H9 (cell line): ENCODE measurements at regions not wholly inside any gene's neighbourhood (a gene's known extent, or its start where the extent isn't known, plus 50 kb on each side); places are given as distances from the start of the nearest gene placed in this dataset.

Experiments used
- DNase-seq: peaks from one replicate; pipeline ENCODE4 v3.0.0-alpha.2; 2017
- H2AFZ ChIP-seq: one replicate; pipeline ENCODE4 v1.6.1; 2013; ENCODE audit warnings: mild to moderate bottlenecking, low read length, control low read depth, moderate library complexity
- H2AK5ac ChIP-seq: 2 replicates; pipeline ENCODE4 v1.6.1; 2013; ENCODE audit warnings: low read length, control low read depth, mixed read lengths; ENCODE audit not compliant: insufficient read length
- H2BK120ac ChIP-seq: one replicate; pipeline ENCODE4 v1.6.1; 2013; ENCODE audit warnings: low read depth, mild to moderate bottlenecking, low read length, control low read depth, inconsistent platforms; ENCODE audit not compliant: poor library complexity, severe bottlenecking
- H2BK12ac ChIP-seq: 2 replicates; pipeline ENCODE4 v1.6.1; 2013; ENCODE audit warnings: low read length, control low read depth, mixed read lengths, low read depth; ENCODE audit not compliant: insufficient read length
- H2BK15ac ChIP-seq: 2 replicates; pipeline ENCODE4 v1.6.1; 2013; ENCODE audit warnings: low read depth, low read length, control low read depth
- H2BK20ac ChIP-seq: one replicate; pipeline ENCODE4 v1.6.1; 2013; ENCODE audit warnings: low read depth, mild to moderate bottlenecking, low read length, control low read depth, inconsistent platforms; ENCODE audit not compliant: poor library complexity, severe bottlenecking
- H2BK5ac ChIP-seq: 2 replicates; pipeline ENCODE4 v1.6.1; 2013; ENCODE audit warnings: low read length, control low read depth, mixed read lengths; ENCODE audit not compliant: insufficient read length
- H3K14ac ChIP-seq: 2 replicates; pipeline ENCODE4 v1.6.1; 2013; ENCODE audit warnings: low read length, control low read depth; ENCODE audit not compliant: insufficient read depth
- H3K18ac ChIP-seq: 2 replicates; pipeline ENCODE4 v1.6.1; 2013; ENCODE audit warnings: low read depth, mild to moderate bottlenecking, mixed read lengths, low read length, control low read depth; ENCODE audit not compliant: insufficient read length
- H3K23ac ChIP-seq: 2 replicates; pipeline ENCODE4 v1.6.1; 2013; ENCODE audit warnings: low read length, control low read depth, mixed read lengths, low read depth; ENCODE audit not compliant: insufficient read length
- H3K23me2 ChIP-seq: 2 replicates; pipeline ENCODE4 v1.6.1; 2013; ENCODE audit warnings: low read depth, mild to moderate bottlenecking, mixed read lengths, low read length, control low read depth; ENCODE audit not compliant: insufficient read length, poor library complexity, severe bottlenecking
- H3K27ac ChIP-seq: 2 replicates; pipeline ENCODE4 v1.5.1; 2013; ENCODE audit warnings: low read length, control low read depth, mixed read lengths, low read depth; ENCODE audit not compliant: insufficient read length
- H3K27me3 ChIP-seq: 2 replicates; pipeline ENCODE4 v1.6.1; 2013; ENCODE audit warnings: low read length, control low read depth, inconsistent platforms; ENCODE audit not compliant: insufficient read depth
- H3K4ac ChIP-seq: 2 replicates; pipeline ENCODE4 v1.6.1; 2013; ENCODE audit warnings: low read depth, mild to moderate bottlenecking, control low read depth, inconsistent platforms, low read length, moderate library complexity
- H3K4me1 ChIP-seq: 2 replicates; pipeline ENCODE4 v1.6.1; 2013; ENCODE audit warnings: low read length, control low read depth, inconsistent platforms; ENCODE audit not compliant: insufficient read depth
- H3K4me2 ChIP-seq: 2 replicates; pipeline ENCODE4 v1.6.1; 2013; ENCODE audit warnings: low read length, control low read depth, mixed read lengths; ENCODE audit not compliant: insufficient read length, insufficient read depth
- H3K56ac ChIP-seq: 2 replicates; pipeline ENCODE4 v1.6.1; 2013; ENCODE audit warnings: low read depth, mild to moderate bottlenecking, mixed read lengths, low read length, control low read depth; ENCODE audit not compliant: insufficient read length
- H3K79me1 ChIP-seq: 2 replicates; pipeline ENCODE4 v1.6.1; 2013; ENCODE audit warnings: low read depth, mild to moderate bottlenecking, moderate library complexity, low read length, control low read depth, inconsistent platforms; ENCODE audit not compliant: insufficient read depth, poor library complexity, severe bottlenecking
- H3K79me2 ChIP-seq: 2 replicates; pipeline ENCODE4 v1.6.1; 2013; ENCODE audit warnings: low read length, control low read depth, inconsistent platforms; ENCODE audit not compliant: insufficient read depth
- H3K9ac ChIP-seq: 2 replicates; pipeline ENCODE4 v1.6.1; 2013; ENCODE audit warnings: low read length, control low read depth, mixed read lengths; ENCODE audit not compliant: insufficient read length; ENCODE audit errors: extremely low read depth
- H3K9me3 ChIP-seq: one replicate; pipeline ENCODE4 v1.6.1; 2013; ENCODE audit warnings: low read depth, low read length, inconsistent platforms; ENCODE audit not compliant: control insufficient read depth
- H3T11ph ChIP-seq: one replicate; pipeline ENCODE4 v1.6.1; 2013; ENCODE audit warnings: mild to moderate bottlenecking, low read length, control low read depth, inconsistent platforms
- H4K20me1 ChIP-seq: one replicate; pipeline ENCODE4 v1.6.1; 2013; ENCODE audit not compliant: control insufficient read depth, insufficient read length, insufficient read depth
- H4K5ac ChIP-seq: 2 replicates; pipeline ENCODE4 v1.6.1; 2013; ENCODE audit warnings: low read depth, mild to moderate bottlenecking, mixed read lengths, low read length, control low read depth; ENCODE audit not compliant: insufficient read length
- H4K8ac ChIP-seq: replicated peaks from 2 replicates; pipeline ENCODE4 v1.6.1; 2013; ENCODE audit warnings: low read length, control low read depth, mixed read lengths, low read depth; ENCODE audit not compliant: insufficient read length
- H4K91ac ChIP-seq: 2 replicates; pipeline ENCODE4 v1.6.1; 2013; ENCODE audit warnings: low read depth, mild to moderate bottlenecking, moderate library complexity, mixed read lengths, low read length, control low read depth; ENCODE audit not compliant: insufficient read length
- H3K27ac Mint-ChIP-seq, 3 experiments: 2 replicates in 2 of 3; 3 replicates in 1 of 3; pipeline ENCODE4 v1.8.0; 2020 to 2021; ENCODE audit warnings: mixed read lengths in 3 of 3, mild to moderate bottlenecking in 1 of 3, moderate library complexity in 1 of 3
- H3K27me3 Mint-ChIP-seq: 2 replicates; pipeline ENCODE4 v1.8.0; 2021; ENCODE audit warnings: low read depth, mild to moderate bottlenecking, moderate library complexity, mixed read lengths
- H3K36me3 Mint-ChIP-seq, 3 experiments: 2 replicates in 2 of 3; 3 replicates in 1 of 3; pipeline ENCODE4 v1.8.0; 2020 to 2021; ENCODE audit warnings: low read depth in 3 of 3, mixed read lengths in 3 of 3; ENCODE audit not compliant: insufficient read depth in 1 of 3
- H3K4me1 Mint-ChIP-seq, 2 experiments: 2 replicates each; pipeline ENCODE4 v1.8.0; 2020; ENCODE audit warnings: mixed read lengths in 2 of 2
- H3K4me3 Mint-ChIP-seq, 2 experiments: 2 replicates in 1 of 2; 3 replicates in 1 of 2; pipeline ENCODE4 v1.8.0; 2020 to 2021; ENCODE audit warnings: mild to moderate bottlenecking in 2 of 2, mixed read lengths in 2 of 2, moderate library complexity in 1 of 2
- H3K9me3 Mint-ChIP-seq, 2 experiments: 2 replicates in 1 of 2; 3 replicates in 1 of 2; pipeline ENCODE4 v1.8.0; 2020; ENCODE audit warnings: mild to moderate bottlenecking in 2 of 2, mixed read lengths in 2 of 2, moderate library complexity in 1 of 2
- CTCF ChIP-seq: fragments of 200-600 bp; sonication (generic); conservative IDR thresholded peaks from 3 replicates; pipeline ENCODE4 v1.8.0; 2021; ENCODE audit warnings: antibody characterized with exemption, mild to moderate bottlenecking
- WGBS: extraction: QIAGEN DNeasy Blood & Tissue Kit; methylation state at CpG from one replicate; pipeline ENCODE4 v1.1.7; 2013; ENCODE audit warnings: missing lambda C conversion rate, low lambda C conversion rate, mixed read lengths; ENCODE audit not compliant: insufficient read length; ENCODE audit errors: extremely low coverage; 5-methylcytosine and 5-hydroxymethylcytosine counted together

- no peak for DNase-seq
- H3K14ac ChIP-seq, result no peak overlapping the region
- no peak overlapping the region for H4K91ac ChIP-seq
- no peak overlapping the region for H4K5ac ChIP-seq
- H3K27ac ChIP-seq, result no peak overlapping the region
- no peak overlapping the region for H2BK12ac ChIP-seq
- H3K18ac ChIP-seq, result no peak overlapping the region
- H2BK5ac ChIP-seq, result no peak overlapping the region
- H3K23me2 ChIP-seq, result no peaks in the 10 kb centered on the region
- no peak overlapping the region for H4K8ac ChIP-seq
- H3K9me3 Mint-ChIP-seq, result peaks cover 0 to 2% of the 10 kb centered on the region in 2 experiments; a peak in 1 of 5 replicates
- no peak for TF ChIP-seq CTCF
- WGBS, result no CpG with 5 or more reads among the region's 6 CpGs
- H3K4me2 ChIP-seq, result no peak overlapping the region
- H3K4ac ChIP-seq, result no peak overlapping the region
- no peak overlapping the region for H2AFZ ChIP-seq
- H3K27ac Mint-ChIP-seq, result no peak overlapping the region
- H3T11ph ChIP-seq, result no peak overlapping the region
- no peak overlapping the region for H2AK5ac ChIP-seq
- no peaks in the 10 kb centered on the region for H3K27me3 Mint-ChIP-seq
- H3K9me3 ChIP-seq, result no peaks in the 10 kb centered on the region
- no peaks in the 10 kb centered on the region for H3K79me2 ChIP-seq
- H2BK15ac ChIP-seq, result no peak overlapping the region
- peaks cover 48 to 52% of the 10 kb centered on the region in 2 experiments for H3K4me1 Mint-ChIP-seq
- H2BK120ac ChIP-seq, result no peak overlapping the region
- no peak overlapping the region for H3K9ac ChIP-seq
- peaks cover 7% of the 10 kb centered on the region for H3K4me1 ChIP-seq
- no peak overlapping the region for H3K4me3 Mint-ChIP-seq
- H3K79me1 ChIP-seq, result no peaks in the 10 kb centered on the region
- H2BK20ac ChIP-seq, result no peak overlapping the region
- no peaks in the 10 kb centered on the region for H3K27me3 ChIP-seq
- no peaks in the 10 kb centered on the region for H4K20me1 ChIP-seq
- no peaks in the 10 kb centered on the region; a peak in 1 of 7 replicates for H3K36me3 Mint-ChIP-seq
- no peak overlapping the region for H3K23ac ChIP-seq
- H3K56ac ChIP-seq, result no peak overlapping the region
These were observed 668.7 kb upstream of the ZNF608 start for GRCh38 chr5:125415126-125415525.
